ENCODE measurements at regions not wholly inside any gene's neighbourhood (a gene's known extent, or its start where the extent isn't known, plus 50 kb on each side); places are given as distances from the start of the nearest gene placed in this dataset.
A peak's percentile ranks its signal among the peaks of the same experiment; 100 is the strongest.
"Not testable (repeated sequence)": the region's sequence is repeated elsewhere in the genome, so short reads cannot be mapped to it uniquely, and the experiment has no call there.

- TF ChIP-seq, protein P1, sequence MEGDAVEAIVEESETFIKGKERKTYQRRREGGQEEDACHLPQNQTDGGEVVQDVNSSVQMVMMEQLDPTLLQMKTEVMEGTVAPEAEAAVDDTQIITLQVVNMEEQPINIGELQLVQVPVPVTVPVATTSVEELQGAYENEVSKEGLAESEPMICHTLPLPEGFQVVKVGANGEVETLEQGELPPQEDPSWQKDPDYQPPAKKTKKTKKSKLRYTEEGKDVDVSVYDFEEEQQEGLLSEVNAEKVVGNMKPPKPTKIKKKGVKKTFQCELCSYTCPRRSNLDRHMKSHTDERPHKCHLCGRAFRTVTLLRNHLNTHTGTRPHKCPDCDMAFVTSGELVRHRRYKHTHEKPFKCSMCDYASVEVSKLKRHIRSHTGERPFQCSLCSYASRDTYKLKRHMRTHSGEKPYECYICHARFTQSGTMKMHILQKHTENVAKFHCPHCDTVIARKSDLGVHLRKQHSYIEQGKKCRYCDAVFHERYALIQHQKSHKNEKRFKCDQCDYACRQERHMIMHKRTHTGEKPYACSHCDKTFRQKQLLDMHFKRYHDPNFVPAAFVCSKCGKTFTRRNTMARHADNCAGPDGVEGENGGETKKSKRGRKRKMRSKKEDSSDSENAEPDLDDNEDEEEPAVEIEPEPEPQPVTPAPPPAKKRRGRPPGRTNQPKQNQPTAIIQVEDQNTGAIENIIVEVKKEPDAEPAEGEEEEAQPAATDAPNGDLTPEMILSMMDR (IDR thresholded peaks at IDR 0.05) = no peak
- TF ChIP-seq POLR2A (IDR thresholded peaks at IDR 0.05) = no peak
- Histone ChIP-seq H3K27ac (no peak overlapping the region), H3K27me3 (no peaks in the 10 kb centered on the region), H3K9me3 (no peaks in the 10 kb centered on the region), H3K4me3 (no peak overlapping the region), H3K36me3 (ENCODE audit: low read depth, missing control alignments) (no peaks in the 10 kb centered on the region), H3K4me1 (no peaks in the 10 kb centered on the region)
- no peak for DNase-seq
- WGBS, 2 donors = 77 to 84% methylated on average over 3 of the region's 3 CpGs
- intact Hi-C loops (cut with DNase I; ENCODE audit: low total_unique reads) = no loop called here
These were observed 488.1 kb upstream of the ARX start for GRCh38 chrX:25503826-25504225.

- no peaks in the 10 kb centered on the region for H3K27me3 ChIP-seq
- TF ChIP-seq, protein P1 (IDR thresholded peaks at IDR 0.05) = no peak
- no peaks in the 10 kb centered on the region for H3K36me3 ChIP-seq (ENCODE audit: low read depth, missing control alignments)
- no peaks in the 10 kb centered on the region for H3K9me3 ChIP-seq
- no peak overlapping the region for H3K27ac ChIP-seq
- no peaks in the 10 kb centered on the region for H3K4me1 ChIP-seq
- WGBS, 2 donors = 76 to 81% methylated on average over 2 of the region's 2 CpGs
- intact Hi-C loops (cut with DNase I; ENCODE audit: low total_unique reads) = no loop called here
- DNase-seq = no peak
- H3K4me3 ChIP-seq = no peak overlapping the region
These were observed 492.0 kb upstream of the ARX start for GRCh38 chrX:25507801-25508200.

DNA sequence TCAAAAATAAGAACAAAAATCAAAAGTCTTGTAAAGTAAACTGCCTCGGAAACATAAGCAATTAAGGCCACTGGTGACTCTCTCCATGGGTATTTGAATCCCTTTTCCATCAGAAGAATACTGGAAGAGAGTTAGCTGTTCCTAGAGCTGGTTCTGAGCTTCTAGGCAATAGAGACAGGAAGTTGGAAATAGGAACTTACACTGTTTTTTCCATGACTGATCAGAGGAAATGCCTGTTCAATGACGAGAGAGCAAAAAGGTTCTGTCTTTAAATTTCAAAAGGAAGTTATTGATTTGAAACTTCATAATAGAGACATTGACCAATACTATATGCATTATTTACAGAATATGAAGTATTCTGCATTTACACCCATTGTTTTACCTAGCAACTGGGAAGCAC lies 503.5 kb upstream of the ARX start:
- Histone ChIP-seq H3K27ac (no peak overlapping the region), H3K36me3 (ENCODE audit: low read depth, missing control alignments) (no peaks in the 10 kb centered on the region), H3K4me1 (no peaks in the 10 kb centered on the region), H3K27me3 (no peaks in the 10 kb centered on the region), H3K4me3 (no peak overlapping the region), H3K9me3 (no peaks in the 10 kb centered on the region)
- intact Hi-C loops (cut with DNase I; ENCODE audit: low total_unique reads) = no loop called here
- DNase-seq = no peak
- no peak for TF ChIP-seq POLR2A (IDR thresholded peaks at IDR 0.05)
- TF ChIP-seq, protein P1 (IDR thresholded peaks at IDR 0.05) = no peak
- 71 to 75% methylated on average over 2 of the region's 2 CpGs for WGBS, 2 donors

GRCh38 chrX:25522443-25523010 lies 506.8 kb upstream of the ARX start:
- H3K9me3 ChIP-seq; H3K36me3 ChIP-seq (ENCODE audit: low read depth, missing control alignments); H3K4me3 ChIP-seq; H3K27me3 ChIP-seq; intact Hi-C loops (cut with DNase I; ENCODE audit: low total_unique reads); H3K4me1 ChIP-seq; DNase-seq; H3K27ac ChIP-seq: not testable (repeated sequence)
- WGBS, 2 donors = 85% methylated on average over 14 to 20 of the region's 20 CpGs

GRCh38 chrX:25523574-25524540 lies 508.1 kb upstream of the ARX start:
- Histone ChIP-seq H3K36me3 (ENCODE audit: low read depth, missing control alignments) (no peaks in the 10 kb centered on the region), H3K4me3 (no peak overlapping the region), H3K27me3 (no peaks in the 10 kb centered on the region), H3K9me3 (no peaks in the 10 kb centered on the region), H3K4me1 (no peaks in the 10 kb centered on the region), H3K27ac (no peak overlapping the region)
- peak; percentile 36 for DNase-seq
- TF ChIP-seq, protein P1 (IDR thresholded peaks at IDR 0.05) = peak in 1 of 3 experiments; percentile 32
- TF ChIP-seq POLR2A (IDR thresholded peaks at IDR 0.05) = no peak
- 28 to 47% methylated on average over 7 of the region's 7 CpGs for WGBS, 2 donors
- intact Hi-C loops (cut with DNase I; ENCODE audit: low total_unique reads) = no loop called here

All from testis (tissue), 2 donors.